ENCODE measurements at regions not wholly inside any gene's neighbourhood (a gene's known extent, or its start where the extent isn't known, plus 50 kb on each side); places are given as distances from the start of the nearest gene placed in this dataset.

DNA sequence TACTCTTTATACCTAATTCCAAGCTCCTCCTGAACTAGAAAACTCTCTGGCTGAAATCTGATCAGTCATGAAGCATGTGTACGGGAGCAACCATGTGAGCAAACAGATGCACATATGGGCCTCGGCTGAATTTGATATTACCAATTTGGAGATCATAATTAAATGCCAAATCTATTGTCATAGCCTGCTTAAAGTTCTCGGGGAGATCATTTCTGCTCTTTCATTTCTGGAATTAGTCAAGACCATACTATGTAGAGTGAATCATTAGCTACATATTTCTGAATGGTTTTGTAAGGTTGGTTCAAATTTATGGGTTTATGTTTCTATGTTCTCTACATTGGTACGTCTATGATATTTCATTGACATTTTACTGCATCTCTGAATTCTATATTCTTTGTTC, 205.5 kb downstream of the UBE2E3 start:
- ChIA-PET POLR2A (ENCODE audit: unreplicated experiment) (no interaction called here), CTCF (no interaction called here)
- no peak overlapping the region for H2BK20ac ChIP-seq (ENCODE audit: low read depth, low read length)
- H4K91ac ChIP-seq (ENCODE audit: insufficient read depth, low read depth, low read length): no peak overlapping the region
- H3K79me1 ChIP-seq (ENCODE audit: low read depth in 1 of 2, low read length in 2 of 2): no peaks in the 10 kb centered on the region
- H3K27ac ChIP-seq (ENCODE audit: insufficient read depth, low read length): no peak overlapping the region
- H2AK9ac ChIP-seq (replicated peaks; ENCODE audit: low read depth, low read length, poor library complexity): no peak overlapping the region
- H3K9ac ChIP-seq (ENCODE audit: low read depth, low read length): no peak overlapping the region
- in situ Hi-C loops (cut with MboI; ENCODE audit: low sequenced_read_pairs): no loop called here
- no CpG with 5 or more reads among the region's 4 CpGs for WGBS, 2 experiments (ENCODE audit: extremely low coverage in 2 of 2, insufficient read length in 1 of 2)
- TF ChIP-seq FOS (IDR thresholded peaks at IDR 0.05; ENCODE audit: low read depth, low read length): no peak
- TF ChIP-seq NFE2L2 (IDR thresholded peaks at IDR 0.05; ENCODE audit: low read depth, low read length): no peak
- TF ChIP-seq RCOR1 (IDR thresholded peaks at IDR 0.05; ENCODE audit: insufficient replicate concordance, low read length): no peak
- TF ChIP-seq RAD21 (IDR thresholded peaks at IDR 0.05; ENCODE audit: low read length): no peak
- no peak for TF ChIP-seq USF2 (IDR thresholded peaks at IDR 0.05; ENCODE audit: low read depth, low read length)
- intact Hi-C loops (cut with micrococcal nuclease): no loop called here
- H3K14ac ChIP-seq (replicated peaks; ENCODE audit: low read depth, low read length): no peak overlapping the region
- no peak overlapping the region for H4K5ac ChIP-seq (ENCODE audit: low read depth, low read length)
- H3K9me3 ChIP-seq (ENCODE audit: control insufficient read depth, insufficient read depth, low read length): no peaks in the 10 kb centered on the region
- H3K18ac ChIP-seq (ENCODE audit: low read depth, low read length): no peak overlapping the region
- dilution Hi-C loops (cut with HindIII; ENCODE audit: low sequenced_read_pairs, unreplicated experiment): no loop called here
- no peaks in the 10 kb centered on the region for H3K9me1 ChIP-seq (ENCODE audit: insufficient read depth, low read length)
- no peak overlapping the region for H3K23ac ChIP-seq (ENCODE audit: low read depth, low read length)
- no peak overlapping the region for H3K4me2 ChIP-seq (ENCODE audit: low read depth, low read length)
- H3K36me3 ChIP-seq (ENCODE audit: control insufficient read depth, insufficient read depth, low read length): no peaks in the 10 kb centered on the region
- no peak overlapping the region for H2BK15ac ChIP-seq (ENCODE audit: low read depth, low read length)
- no peak overlapping the region for H4K8ac ChIP-seq (ENCODE audit: low read depth in 2 of 2, low read length in 2 of 2)
- H3K27me3 ChIP-seq (ENCODE audit: control insufficient read depth, insufficient read depth, low read length): no peaks in the 10 kb centered on the region
- H3K4me3 ChIP-seq (ENCODE audit: insufficient read depth, low read depth, low read length): no peak overlapping the region
- H2BK120ac ChIP-seq (ENCODE audit: low read depth, low read length): no peak overlapping the region
- ATAC-seq (ENCODE audit: low read depth) (no peak; the same call in 1 of the 2 replicates), DNase-seq (peak; percentile 22)
- no peak overlapping the region for H2AK5ac ChIP-seq (ENCODE audit: low read depth, low read length)
- H2BK5ac ChIP-seq (ENCODE audit: low read depth, low read length, poor library complexity, severe bottlenecking): no peak overlapping the region
- no peak overlapping the region for H3K56ac ChIP-seq (ENCODE audit: extremely low read depth, insufficient read depth, low read length)
- no peak overlapping the region for H3K4ac ChIP-seq (ENCODE audit: low read depth, low read length)
- no TSS peak for BruUV-seq (replicated peaks)
- no peaks in the 10 kb centered on the region; the same call in 1 of the 2 replicates for H3K4me1 ChIP-seq (ENCODE audit: control insufficient read depth, insufficient read depth, low read length)
- no peak overlapping the region for H2AFZ ChIP-seq (replicated peaks; ENCODE audit: low read length, poor library complexity)
- H4K20me1 ChIP-seq (ENCODE audit: insufficient read depth, low read length): no peaks in the 10 kb centered on the region
